HCEC 1CT (cell line): ENCODE measurements at regions not wholly inside any gene's neighbourhood (a gene's known extent, or its start where the extent isn't known, plus 50 kb on each side); places are given as distances from the start of the nearest gene placed in this dataset.

Experiments
- DNase-seq: peaks from one replicate; pipeline ENCODE4 v3.0.0-alpha.2; 2017

- DNase-seq: no peak
Measured at GRCh38 chr11:37689951-37690350, 1091.9 kb upstream of the RAG2 start.

DNA sequence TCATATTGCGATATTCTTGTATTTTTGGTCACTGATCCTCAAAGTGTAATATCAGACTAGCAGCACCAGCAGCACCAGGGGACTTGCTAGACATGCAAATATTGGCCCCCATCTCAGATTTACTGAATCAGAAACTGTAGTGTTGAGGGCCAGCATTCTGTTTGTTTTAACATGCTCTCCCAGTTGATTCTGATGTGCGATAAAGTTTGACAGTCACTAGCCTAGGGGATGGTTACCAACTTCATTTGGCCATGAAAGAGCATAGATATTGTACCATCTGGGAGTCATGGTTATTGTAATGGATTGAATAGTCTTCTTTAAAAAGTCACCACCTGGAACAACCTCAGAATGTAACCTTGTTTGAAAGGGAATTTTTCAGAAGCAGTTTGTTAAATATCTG is 1090.4 kb upstream of the RAG2 start:
- DNase-seq: no peak

GRCh38 chr11:37687130-37687529 is 1089.1 kb upstream of the RAG2 start:
- DNase-seq: no peak

DNA sequence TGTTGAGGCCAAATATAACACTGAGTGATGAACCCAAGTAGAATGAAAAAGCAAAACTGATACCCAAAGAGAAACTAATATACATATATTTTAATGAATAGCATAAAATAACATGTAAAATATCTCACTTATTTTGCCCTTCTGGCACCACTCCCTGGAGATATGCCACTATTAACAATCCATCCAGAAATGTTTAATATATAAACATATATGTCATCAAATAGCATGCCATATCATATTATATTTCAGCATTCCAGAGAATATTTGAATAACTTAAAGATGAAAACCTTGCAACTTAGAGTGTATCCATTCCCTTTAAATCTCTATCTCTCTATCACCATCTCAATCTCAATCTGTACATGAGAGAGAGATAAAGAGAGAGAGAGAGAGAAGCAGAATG is 1073.3 kb upstream of the RAG2 start:
- no peak for DNase-seq

DNA sequence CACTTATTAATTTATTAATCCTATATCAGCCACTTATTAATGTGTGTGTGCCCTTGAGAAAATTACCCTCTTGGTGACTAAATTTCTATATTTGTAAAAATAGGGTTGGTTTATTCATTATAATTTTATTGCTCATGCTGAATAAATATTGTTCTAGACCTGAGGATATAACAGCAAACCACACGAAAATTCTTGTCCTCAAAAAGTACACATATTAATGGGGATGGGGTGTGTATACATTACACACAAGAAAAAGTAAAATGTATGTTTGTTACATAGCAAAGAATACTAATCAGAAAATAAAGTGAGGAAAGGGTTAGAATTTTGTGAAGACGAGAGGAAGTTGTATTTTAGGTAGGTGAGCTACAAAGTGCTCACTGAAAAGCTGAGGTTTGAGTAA is 1068.9 kb upstream of the RAG2 start:
- DNase-seq: no peak

GRCh38 chr11:37657645-37658044 is 1059.6 kb upstream of the RAG2 start:
- DNase-seq: no peak

DNA sequence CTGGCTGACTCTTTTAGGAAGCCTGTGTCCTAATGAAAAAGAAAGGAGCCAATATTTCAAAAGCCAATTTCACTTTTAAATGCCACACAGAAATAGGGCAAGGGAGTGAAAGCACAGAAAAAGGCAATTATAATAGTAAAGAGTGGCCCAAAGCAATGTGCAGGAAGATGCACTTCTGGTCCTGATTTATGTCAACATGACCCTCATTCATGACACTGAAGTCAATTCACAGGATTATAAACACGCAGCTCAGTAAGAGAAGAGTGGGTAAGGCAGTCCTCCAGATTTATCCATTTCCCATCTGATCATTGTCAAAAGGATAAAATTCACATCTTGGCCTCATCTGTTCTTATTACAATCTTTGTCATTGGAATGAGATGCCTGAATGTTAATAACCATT is 1049.7 kb upstream of the RAG2 start:
- no peak for DNase-seq

DNA sequence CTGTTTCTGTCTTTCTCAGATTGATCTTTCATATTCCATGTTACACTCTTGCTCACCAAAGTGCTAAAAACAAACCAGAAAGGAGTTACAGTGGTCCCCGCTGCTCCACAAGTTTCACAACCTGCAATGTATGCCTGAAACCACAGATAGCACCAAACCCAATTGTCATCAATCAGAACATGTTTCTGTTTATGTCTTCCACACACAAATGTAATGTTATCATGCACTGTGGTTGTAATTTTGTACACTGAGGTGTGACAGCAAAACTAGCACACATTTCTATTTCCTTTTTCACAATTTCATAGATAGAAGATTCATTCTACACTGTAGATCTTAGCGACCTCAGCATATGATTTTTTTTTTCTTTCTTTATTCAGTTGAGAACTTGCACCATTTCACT is 1045.9 kb upstream of the RAG2 start:
- no peak for DNase-seq

- DNase-seq: no peak
Measured at GRCh38 chr11:37642296-37642695, 1044.3 kb upstream of the RAG2 start.

DNA sequence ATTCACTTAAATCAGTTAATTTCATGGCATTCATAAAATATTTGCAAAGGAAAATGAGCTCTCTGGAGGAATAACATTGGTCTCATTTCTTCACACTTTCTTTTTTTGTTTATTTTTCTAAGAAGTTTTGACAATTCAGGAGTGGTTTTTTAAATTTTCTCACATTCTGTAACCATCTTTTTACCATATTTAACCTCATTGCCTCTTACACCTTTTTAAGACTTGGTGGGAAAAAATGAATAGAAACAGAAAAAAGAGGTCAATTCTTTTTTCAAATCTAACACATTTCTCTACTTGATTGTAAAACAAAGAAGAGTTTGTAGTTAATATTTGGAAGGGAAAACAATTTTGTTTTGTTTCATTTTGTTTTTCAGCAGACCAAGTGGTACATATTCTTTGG is 1034.7 kb upstream of the RAG2 start:
- DNase-seq: no peak

DNA sequence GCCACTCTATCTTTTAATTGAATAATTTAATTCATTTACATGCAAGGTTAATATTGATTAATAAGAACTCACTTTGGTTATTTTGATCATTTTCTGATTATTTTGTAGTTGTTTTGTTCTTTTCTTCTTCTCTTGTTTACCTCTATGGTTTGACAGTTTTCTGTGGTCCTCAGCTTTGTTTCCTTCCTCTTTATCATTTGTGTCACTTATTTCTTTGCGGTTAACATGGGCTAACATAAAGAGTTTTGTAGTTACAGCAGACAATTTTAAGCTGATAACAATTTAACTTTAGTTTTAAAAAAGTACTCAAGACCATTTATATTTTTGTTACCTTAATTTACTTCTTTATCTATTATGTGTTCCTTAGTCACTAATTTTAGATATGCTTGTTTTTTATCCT is 1032.8 kb upstream of the RAG2 start:
- DNase-seq: no peak

- DNase-seq: no peak
Measured at GRCh38 chr11:37623778-37624177, 1025.7 kb upstream of the RAG2 start.

DNA sequence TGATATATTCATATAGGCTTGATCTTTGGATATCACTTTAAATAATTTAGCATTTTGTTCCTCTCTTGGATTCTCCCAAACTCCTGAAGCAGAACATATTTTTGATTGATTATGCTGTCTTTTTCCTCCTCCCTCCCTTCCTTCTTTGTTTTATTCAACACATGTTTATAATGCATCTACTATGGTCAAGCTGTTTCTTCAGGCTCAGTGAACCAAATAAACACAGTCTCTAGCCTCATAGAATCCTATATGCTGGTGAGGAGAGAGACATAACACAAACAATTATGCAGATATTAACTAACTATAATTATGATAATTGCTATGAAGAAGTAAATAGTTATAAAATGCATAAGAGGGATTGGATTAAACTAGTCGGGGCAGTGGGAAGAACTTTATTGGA is 1023.6 kb upstream of the RAG2 start:
- DNase-seq: no peak

DNA sequence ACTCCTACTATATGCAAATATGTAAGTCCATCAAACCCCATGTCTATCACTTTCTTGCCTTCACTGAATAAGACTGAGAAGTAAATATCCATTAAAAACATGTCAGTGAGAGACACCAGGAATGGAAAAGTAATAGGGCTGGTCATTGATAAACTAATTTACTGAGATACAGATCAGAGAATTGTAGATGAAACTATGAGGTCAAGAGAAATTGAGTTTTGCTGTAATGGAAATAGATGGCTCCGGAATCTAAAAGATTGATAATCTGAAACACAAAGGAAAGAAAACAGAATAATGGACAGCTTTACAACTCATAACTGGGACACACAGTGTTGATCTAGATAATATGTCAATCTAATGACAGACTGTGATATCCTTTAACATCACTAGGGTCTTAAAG is 1018.3 kb upstream of the RAG2 start:
- no peak for DNase-seq

DNA sequence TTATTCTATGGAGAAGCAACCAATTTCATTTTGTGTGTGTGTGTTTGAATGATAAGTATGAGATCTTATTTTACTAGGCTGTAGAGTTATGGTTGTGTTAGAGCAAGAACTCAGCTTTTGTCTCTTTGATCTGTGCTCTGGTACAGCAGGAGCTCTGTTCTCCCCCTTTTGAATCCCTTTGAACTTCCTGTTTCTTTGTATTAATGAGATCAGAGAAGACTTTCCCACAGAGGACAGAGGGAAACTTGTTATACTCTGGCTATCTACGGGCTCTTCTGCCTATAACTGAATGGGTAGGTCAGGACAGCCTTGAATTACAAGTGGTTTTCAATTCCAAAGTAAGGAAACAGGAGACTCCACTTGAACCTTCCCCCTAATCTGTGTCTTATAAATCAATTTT is 1015.0 kb upstream of the RAG2 start:
- no peak for DNase-seq

DNA sequence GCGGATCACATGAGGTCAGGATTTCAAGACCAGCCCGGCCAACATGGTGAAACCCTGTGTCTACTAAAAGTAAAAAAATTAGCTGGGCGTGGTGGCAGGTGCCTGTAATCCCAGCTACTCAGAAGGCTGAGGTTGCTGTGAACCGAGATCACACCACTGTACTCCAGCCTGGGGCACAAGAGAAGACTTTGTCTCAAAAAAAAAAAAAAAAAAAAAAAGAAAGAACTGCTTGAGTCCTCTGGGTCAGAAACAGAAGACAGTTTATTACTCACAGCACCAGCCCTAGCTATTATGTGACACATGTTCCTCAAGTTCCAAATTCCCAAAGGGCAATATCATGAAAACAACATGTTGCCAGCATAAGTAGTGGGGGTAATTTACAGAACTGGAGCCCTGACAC is 1014.1 kb upstream of the RAG2 start:
- no peak for DNase-seq

DNA sequence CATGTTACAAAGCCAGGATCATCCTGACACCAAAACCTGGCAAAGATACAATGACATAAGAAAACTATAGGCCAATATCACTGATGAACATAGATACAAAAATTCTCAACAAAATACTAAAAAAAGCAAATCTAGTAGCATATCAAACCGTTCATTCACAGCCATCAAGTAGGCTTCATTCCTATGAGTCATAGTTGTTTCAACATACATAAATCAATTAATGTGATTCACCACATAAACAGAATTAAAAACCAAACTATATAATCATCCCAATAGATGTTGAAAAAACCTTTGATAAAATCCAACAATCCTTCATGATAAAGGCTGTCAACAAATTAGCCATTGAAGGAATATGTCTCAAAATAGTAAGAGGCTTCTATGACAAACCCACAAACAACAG is 1007.2 kb upstream of the RAG2 start:
- DNase-seq: no peak

DNA sequence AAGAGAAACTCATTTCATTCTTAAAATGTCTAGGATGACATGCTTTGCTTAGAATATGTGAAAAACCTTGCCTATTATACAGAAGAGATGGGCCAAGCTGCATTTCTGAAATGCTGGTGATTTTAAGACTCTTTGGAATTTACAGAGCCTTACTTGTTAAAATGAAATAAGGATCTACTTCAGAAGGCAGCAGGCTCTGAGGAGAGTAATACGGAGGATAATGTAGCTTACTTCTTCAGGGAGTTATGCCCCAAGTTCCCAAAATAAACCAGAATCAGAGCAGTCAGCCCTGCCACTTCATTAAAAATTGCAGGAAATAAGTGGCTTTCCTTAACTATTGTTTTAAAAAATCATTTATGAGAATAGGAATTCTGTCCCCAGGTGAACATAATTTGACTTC is 1000.3 kb upstream of the RAG2 start:
- DNase-seq: no peak

GRCh38 chr11:37597776-37598175 is 999.7 kb upstream of the RAG2 start:
- DNase-seq: no peak

GRCh38 chr11:37595845-37596244 is 997.8 kb upstream of the RAG2 start:
- no peak for DNase-seq

GRCh38 chr11:37574361-37574760 is 976.3 kb upstream of the RAG2 start:
- no peak for DNase-seq

DNA sequence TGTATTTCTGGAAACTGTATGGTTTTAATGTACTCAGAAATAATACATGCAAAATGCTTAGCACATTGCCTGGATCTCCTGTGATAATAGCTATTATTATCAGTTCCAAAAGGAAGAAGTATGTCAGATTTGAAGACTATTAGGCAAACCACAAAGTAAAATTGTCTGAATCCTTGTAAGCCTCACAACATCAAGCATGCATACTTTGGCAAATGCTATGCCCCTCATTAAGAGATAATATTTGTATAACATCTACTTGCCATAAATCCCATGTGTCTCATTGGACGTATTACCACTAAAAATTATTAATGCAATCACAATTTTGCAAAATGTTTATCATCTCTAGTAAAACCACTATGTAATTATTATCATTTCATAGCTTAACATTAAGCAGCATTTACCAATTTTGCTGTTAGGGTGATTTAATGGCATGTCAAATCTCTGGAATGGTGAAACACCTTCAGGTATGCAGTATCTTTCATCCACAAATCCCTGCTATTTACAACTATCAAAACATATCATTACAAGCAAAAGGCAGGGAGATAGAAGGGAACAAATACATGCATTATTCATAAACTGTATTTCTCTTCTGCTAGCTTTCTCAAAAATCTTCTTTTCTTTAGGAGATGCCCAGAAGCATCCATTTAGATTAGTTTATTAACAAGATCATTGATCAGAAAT is 974.6 kb upstream of the RAG2 start:
- DNase-seq: no peak

DNA sequence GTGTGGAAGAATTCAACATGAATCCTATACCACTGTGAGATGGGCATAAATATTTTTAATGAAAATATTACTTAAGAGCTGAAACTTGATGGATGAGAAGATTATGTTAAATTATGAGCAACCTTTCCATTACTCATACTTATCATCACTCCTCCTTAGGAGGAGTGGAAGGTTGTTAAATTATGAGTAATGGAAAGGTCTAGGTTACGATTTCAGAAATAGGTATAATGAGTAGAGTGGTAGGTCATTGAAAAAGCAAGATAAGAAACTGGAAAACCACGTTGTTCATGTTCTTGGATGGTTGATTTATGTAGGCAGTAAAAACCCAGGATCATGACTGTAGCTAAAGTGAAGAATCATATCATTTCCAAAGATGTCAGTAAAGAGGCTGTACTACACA is 973.2 kb upstream of the RAG2 start:
- DNase-seq: no peak

- DNase-seq: no peak
Measured at GRCh38 chr11:37560991-37561390, 963.0 kb upstream of the RAG2 start.

DNA sequence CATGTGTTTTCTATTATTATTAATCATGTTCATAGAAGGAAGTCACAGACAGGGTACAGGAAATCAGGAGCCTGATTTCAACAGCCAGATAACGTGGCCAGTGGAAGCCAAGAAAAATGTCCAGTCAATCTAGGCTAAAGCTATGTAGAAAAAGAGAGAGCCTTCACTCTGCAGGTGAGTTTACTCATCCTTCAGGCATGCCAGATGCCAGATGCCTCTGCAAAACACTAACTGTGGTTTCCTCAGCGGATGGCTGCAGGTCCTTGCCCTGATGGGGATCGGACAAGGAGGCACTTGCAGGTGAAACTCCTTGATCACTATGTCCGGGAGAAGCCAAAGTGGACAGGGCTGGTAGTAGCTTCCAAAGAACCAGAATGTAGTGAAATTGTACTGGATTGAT is 962.3 kb upstream of the RAG2 start:
- DNase-seq: no peak
